Activated naive CD4-positive, alpha-beta T cell treated with anti-CD3 and anti-CD28 coated beads for 36 hours (primary cell): ENCODE measurements at regions not wholly inside any gene's neighbourhood (a gene's known extent, or its start where the extent isn't known, plus 50 kb on each side); places are given as distances from the start of the nearest gene placed in this dataset.
"Not testable (repeated sequence)": the region's sequence is repeated elsewhere in the genome, so short reads cannot be mapped to it uniquely, and the experiment has no call there.

ENCODE experiments used
- CTCF ChIA-PET: fragments of 350-600 bp; sonication (Branson Sonifier 250); formaldehyde crosslinking; loops from one replicate; lab custom pipeline; 2021; ENCODE audit warnings: antibody characterized with exemption; lab: Charles Lee
- DNase-seq: peaks from one replicate; pipeline ENCODE4 v3.0.0-alpha.2; 2020
- H3K27ac Mint-ChIP-seq: one replicate; pipeline ENCODE4 v1.8.0; 2021; ENCODE audit warnings: mild to moderate bottlenecking, mixed read lengths
- H3K27me3 Mint-ChIP-seq: one replicate; pipeline ENCODE4 v1.8.0; 2021; ENCODE audit warnings: low read depth, mixed read lengths
- H3K36me3 Mint-ChIP-seq: one replicate; pipeline ENCODE4 v1.8.0; 2021; ENCODE audit warnings: low read depth, mixed read lengths
- H3K4me1 Mint-ChIP-seq: one replicate; pipeline ENCODE4 v1.8.0; 2021; ENCODE audit warnings: low read depth, mixed read lengths
- H3K4me3 Mint-ChIP-seq: one replicate; pipeline ENCODE4 v1.8.0; 2021; ENCODE audit warnings: mild to moderate bottlenecking, moderate library complexity, mixed read lengths
- H3K9me3 Mint-ChIP-seq: one replicate; pipeline ENCODE4 v1.8.0; 2021; ENCODE audit warnings: mixed read lengths
- intact Hi-C: fragments of 100-400 bp; cut with micrococcal nuclease; formaldehyde crosslinking; loops from one replicate; pipeline ENCODE4 v1.15.1; 2023

DNA sequence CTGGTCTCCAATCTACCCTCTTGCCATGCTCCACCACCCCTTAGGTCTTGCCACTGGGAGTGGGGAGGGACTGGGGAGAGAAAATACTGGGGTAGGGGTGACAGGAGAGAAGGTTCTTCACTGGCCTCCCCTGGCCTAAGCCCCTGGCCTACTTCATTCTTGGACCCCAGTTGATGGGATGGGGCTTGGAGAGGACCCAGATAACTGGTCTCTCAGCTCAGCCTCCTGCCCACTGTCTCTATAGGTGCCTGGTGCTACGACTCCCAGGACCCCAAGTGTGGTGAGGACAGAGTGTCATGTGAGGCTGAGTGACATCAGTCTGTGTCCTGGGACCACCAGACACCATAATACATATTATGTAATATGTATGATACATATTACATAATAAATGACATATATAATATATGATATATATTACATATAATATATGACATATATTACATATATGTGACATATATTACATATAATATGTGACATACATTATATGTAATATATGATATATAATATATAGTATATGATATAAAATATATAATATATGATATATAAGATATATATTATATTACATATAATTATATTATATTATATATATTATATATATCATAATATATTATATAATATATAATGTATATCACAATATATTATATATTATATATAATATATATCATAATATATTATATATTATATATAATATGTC lies 85.1 kb downstream of the USP18 start:
- intact Hi-C loops, H3K4me1 Mint-ChIP-seq, CTCF ChIA-PET, H3K27me3 Mint-ChIP-seq, H3K4me3 Mint-ChIP-seq, H3K27ac Mint-ChIP-seq, H3K36me3 Mint-ChIP-seq, H3K9me3 Mint-ChIP-seq: not testable (repeated sequence)
- DNase-seq = peak; percentile 3

GRCh38 chr22:18237402-18237801 lies 87.4 kb downstream of the USP18 start:
- H3K4me1 Mint-ChIP-seq, CTCF ChIA-PET, H3K36me3 Mint-ChIP-seq, DNase-seq, intact Hi-C loops, H3K27ac Mint-ChIP-seq, H3K27me3 Mint-ChIP-seq, H3K4me3 Mint-ChIP-seq, H3K9me3 Mint-ChIP-seq: not testable (repeated sequence)
